Stimulated activated CD8-positive, alpha-beta memory T cell treated with anti-CD3 and anti-CD28 coated beads, Interleukin-15, amount 100 ng/mL, for 48 hours (primary cell): ENCODE measurements at regions not wholly inside any gene's neighbourhood (a gene's known extent, or its start where the extent isn't known, plus 50 kb on each side); places are given as distances from the start of the nearest gene placed in this dataset.

ENCODE experiments used
- DNase-seq, 2 donors: peaks; one replicate each; pipeline ENCODE4 v3.0.0-alpha.2; 2020; ENCODE audit warnings: low read depth in 2 of 2

DNA sequence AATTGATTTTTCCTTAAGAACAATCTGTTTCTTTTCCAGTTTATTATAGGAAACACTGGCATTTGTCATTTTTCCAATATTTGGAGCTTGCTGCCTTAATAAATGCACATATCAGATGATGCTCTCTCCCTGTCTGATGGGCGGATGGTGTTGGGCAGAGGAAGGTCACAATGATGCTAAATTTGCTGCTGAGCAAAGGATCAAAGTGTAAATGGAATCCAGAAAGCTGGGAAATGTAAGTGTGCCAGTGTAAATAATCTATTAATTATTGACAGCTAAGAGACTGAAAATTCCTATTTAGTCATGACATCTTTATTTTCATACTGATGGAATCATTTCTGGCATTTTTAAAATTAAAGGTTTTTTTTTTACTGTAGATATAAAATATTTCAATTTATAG lies 243.2 kb downstream of the PTBP2 start:
- DNase-seq, result no peak

DNA sequence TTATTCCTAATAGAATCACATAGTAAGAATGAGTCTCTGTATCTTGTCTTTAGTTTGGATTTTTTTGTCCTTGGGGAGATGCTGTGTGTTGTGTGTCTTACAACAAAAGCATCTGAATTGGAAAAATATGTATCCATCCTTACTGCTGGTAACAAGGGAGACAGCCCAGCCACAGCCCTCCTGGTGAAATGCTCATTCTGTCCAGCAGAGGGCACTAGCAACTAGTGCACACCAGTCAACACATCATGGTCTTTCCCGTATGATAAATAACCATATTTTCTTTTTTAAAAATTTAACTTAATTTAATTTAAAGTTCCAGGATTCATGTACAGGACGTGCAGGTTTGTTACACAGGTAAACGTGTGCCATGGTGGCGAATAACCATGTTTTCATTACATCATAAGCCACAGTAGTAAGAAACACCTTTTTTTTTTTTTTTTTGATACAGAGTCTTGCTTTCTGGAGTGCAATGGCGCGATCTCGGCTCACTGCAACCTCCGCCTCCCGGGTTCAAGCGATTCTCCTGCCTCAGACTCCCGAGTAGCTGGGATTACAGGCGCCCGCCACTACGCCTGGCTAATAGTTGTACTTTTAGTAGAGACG lies 245.1 kb downstream of the PTBP2 start:
- DNase-seq, result peak; percentile 30 to 43

DNA sequence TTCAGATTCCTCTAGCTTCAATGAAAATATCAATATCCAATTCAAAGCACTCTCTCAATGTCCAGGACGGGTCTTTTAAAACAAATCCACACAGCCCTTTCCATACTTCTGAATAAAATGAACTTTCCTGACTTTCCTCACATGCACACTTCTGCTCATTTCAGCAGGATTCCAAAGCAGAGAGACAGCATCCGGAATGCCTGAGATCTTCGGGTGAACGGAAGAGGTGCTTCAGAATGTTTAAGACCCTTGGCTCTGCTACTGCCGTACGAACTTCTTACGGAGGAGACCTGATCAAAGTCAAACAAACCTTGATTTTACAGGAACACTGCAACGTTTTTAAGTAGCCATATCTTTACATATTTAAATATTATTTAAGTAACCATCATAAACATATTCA lies 245.7 kb downstream of the PTBP2 start:
- DNase-seq, result no peak

DNA sequence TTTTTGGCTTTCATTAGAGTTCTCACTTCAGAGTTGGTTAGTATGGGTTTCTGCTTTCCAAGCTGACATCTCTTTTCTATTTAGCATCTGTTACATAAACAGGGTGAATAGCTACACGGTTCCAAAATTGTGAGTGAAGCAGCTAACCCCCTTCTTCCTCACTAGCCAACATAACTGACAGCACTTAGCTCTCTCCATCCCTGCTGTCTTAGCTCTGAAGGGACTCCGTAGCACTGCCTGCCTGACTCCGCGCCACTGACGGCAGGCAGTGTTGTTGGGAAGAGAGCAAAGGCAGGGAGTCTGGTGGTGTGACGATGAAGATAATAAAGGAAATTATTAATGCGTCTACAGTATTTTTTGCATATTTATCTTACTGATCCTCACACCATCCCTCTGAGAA lies 247.0 kb downstream of the PTBP2 start:
- no peak for DNase-seq

DNA sequence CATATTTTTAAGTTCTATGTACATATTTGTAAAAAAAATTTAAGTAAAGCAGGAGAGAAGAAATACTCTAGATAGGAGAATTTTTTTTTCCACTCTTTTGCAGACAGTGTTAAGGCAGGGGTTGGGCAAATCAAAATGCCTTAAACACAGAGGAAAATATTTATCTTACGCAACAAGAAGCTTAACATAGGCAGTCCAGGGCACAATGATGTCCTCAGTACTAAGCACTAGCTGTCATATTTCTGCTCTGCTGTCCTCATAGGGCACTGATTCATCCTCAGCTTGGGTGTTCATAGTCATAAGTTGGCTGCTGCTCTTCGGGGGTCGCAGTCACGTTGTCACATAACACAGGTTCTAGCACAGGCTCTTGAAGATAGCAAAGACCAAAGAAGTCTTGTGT lies 247.4 kb downstream of the PTBP2 start:
- no peak for DNase-seq

DNA sequence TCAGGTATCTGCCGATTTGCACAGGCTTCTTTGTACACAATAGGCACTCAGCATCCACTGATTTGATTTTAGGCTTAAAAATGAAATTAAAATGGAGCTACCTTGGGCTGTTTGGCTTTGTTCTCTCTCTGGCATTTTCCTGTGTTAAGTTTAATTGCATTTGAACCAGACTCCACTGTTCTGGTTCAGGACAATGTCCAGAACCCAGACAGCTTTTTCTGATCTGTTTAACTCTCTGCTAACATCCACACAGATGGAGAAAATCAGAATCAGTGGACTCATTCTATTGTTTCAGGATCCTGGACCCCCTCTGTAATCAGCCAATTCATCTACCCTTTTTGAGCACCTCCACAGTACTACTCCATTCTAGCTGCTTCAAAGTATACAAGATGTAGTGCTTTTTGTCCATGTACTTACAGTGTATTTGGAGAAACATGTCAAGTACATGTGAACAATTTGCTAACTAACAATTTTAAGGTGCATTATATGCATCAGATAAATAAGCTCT lies 248.1 kb downstream of the PTBP2 start:
- DNase-seq, result no peak

DNA sequence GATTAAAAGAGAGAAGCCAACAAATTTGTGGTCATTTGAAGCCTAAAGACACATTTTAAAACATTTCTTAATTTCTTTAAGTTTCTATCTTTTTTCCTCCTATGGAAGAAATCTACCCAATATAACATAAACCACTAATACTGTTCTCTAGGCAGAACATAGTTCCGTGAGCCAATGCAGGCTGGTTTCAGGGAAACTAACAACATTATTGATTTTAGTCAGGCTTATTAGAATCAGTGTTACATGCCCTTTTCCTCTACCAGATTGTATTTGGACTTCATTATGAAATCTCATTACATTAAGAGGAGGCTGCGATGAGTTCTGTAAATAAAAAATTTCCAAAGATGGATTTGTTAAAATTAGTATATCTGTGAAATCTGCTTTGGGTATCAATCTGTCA lies 249.9 kb downstream of the PTBP2 start:
- DNase-seq, result no peak

DNA sequence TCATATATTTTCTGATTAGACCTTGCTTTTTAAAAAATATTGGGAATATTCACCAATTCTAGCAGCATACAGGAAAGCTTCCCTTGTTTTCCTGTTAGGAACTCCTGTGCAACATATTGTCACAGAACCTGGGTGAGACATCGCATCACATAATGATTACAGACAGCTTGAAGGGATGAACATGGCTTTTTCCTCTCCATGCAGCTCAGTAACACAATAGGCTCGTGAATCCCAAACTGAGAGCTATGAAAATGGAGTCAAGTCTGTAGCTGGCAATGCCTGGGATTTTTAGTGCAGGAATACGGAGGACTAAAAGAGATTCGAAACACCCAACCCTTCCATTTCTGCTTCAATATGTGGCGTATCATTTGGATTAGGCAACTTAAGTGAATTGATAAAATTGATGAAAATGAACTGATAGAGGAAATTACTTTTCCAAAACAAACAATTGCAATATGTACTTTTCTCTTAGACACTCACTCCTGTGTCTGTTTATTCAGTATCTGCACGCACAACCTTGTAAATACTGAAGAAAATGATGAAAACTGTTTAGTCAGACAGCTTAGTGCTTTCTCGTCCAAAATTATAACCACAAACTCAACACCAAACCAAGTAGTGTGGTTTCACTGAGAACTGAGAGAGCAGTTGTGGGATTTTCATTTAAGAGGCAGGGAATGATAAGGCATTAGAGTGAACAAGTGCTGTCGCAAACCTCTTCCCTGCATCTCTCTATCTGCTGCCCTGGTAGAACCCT lies 250.4 kb downstream of the PTBP2 start:
- no peak for DNase-seq

DNA sequence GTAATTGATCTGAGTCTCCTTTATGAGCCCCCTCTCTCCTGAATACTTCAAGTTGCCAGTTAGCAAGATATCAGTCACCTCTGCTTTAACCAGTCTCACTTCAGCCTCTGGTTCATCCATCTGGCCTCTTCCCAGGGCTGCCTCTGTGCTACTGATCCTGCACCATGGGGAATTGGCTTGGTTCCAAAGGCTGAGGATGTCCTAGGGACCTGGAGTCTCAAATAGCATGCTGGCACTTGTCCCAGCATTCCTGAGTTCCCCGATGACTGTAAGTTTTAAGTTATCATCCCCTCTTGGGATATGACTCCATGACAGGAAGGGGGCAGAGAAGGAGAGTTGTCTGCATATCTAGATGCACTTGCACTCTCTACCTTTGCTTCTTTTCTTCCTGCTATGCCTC lies 252.0 kb downstream of the PTBP2 start:
- no peak for DNase-seq

DNA sequence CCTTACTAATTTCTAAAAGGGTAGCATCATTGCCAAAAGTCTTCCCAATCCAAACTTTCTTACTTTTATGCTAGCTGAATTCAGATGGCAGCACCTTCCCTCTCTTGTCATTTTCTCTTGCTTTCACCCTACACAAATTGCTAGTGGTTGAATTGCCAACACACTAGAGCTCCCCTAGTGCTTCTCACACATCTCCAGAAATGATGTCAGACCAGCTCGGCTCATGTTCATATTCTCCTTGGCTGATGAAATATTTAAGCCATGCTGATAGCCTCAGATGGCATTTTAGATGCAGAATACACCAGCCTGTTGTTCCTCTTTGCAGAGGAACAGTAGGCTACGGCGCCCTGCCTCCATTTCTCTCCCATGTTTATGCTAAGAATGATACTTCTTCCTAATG lies 256.9 kb downstream of the PTBP2 start:
- DNase-seq, result no peak

DNA sequence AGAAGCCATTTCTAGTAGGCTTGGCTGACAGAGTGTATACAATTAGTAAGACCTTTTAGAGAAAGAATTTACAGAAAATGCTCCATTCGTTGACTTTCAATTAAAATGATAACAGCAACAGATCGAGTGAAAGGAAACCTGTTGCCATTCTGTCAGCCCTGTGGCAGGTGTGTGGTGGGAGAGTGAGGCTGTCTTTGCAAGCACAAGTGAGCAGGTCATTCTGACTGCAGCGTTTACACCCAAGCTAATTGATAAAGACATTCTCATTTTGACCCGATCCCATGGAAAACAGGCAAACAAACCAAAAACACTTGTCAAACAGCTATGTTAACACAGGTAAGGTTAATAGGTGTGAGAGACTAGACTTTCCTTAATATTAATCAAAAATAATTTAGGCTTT lies 257.3 kb downstream of the PTBP2 start:
- no peak for DNase-seq

DNA sequence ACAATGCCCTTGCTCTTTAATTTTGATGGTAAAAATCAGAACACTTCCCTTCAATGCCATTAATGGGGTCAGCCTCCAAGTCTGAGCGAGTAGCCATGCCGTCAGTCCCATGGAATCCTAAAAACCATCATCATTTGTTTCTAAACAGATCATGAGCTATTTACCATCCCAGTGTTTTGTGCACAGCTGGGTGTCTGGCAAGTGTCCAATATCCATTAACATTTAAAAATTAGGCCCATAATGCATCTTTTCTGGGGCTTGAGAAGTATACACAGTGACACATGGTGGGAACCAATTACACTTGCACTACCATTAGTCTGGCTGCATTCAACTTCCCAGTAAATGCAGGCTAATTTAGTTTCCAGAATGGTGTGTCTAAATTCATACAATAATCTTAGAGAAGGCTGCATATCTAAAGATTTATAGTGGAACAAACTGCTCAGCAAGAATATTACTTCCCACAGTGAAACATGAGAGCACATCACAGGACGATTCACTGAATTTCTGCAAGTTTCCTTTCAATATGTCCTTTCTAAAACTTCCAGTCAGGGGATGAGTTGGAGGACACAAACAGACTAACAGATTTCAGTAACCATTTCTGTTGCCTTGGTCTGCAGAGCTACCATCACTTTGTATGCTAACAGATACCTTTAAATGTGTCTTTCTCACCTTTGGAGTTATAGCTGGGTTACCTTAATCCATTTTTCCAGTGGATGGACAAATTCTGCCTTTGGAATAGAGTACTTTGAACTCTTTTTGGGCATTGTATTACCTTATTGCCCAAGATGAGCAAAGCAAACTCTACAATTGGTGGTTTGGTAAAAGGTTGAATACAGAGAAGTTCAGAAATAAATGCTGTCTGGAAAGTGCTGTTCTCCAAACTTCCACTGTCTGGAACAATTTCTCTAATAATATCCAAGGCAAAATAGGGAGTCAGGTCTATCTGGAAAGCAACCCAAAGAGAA lies 258.0 kb downstream of the PTBP2 start:
- DNase-seq, result no peak

DNA sequence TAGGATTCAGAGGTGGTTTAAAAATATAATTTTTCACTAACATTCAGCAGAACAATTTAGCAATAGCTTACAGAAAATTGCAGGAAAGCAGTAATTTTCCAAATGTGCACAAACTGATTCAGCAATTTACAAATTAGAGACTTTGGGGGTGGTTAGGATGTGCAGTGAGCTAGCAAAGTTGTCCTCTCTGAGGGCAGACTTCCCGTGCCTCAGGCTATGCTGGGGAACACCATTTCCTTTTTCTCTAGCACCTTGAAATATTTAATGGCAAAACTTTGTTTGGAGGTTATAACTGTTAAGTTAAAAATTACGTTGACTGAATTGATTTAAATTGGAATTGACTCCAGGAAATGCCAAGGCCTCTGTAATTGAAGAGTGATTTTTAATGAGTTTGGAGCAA lies 258.9 kb downstream of the PTBP2 start:
- no peak for DNase-seq

DNA sequence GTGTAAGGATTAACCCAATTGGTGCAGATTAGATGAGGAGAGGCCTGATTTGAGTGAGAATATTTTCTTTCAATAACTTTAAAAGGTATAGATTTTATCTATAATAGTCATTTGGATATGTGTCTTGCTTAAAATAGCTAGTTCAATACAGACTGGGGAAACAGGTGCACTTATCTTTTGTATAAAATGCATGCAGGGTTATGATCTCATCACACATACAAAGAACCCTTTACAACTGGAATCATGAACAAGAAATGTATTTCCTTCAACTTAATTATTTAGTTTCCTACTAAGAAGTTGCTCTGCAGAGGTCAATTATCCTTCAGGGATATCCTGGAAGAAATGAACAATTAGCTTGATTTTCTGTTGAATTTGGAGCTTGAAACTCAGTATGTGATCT lies 259.6 kb downstream of the PTBP2 start:
- no peak for DNase-seq

DNA sequence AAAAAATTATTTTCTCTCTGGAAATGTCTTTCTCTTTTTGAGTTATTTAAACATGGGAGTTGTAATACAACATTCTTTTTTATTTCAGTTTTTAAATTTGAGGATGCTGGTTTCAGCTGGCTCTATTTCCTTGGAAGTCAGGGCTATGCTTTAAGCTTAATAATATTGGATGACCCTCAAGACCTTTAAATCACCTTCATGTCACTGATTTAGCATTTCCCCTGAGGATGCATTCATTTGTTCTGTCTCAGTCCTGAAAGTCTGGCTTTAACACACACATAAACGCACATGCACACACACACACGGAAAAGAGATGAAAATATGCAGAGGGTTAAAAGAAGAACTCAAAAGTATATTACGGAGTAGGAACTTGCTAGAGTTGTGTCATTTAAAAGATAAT lies 260.5 kb downstream of the PTBP2 start:
- DNase-seq, result no peak

DNA sequence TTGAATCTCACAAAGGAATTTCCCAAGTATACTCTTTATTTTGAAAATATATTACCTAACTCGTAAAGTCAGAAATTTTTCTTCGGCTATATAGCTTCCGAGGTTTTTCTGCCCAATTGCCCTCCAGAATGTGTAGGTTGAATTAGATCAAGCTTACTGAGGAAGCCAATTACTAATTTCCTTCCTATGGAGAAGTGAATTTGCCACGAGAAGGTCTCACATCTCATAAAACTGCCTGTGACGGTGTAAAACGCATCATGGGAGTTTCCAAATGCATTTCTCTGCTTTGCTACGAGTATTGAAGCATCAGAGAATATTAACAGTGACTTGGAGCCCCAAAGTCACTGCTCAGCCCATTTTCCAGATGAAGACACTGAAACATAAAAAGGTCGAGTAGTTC lies 262.3 kb downstream of the PTBP2 start:
- DNase-seq, result no peak

DNA sequence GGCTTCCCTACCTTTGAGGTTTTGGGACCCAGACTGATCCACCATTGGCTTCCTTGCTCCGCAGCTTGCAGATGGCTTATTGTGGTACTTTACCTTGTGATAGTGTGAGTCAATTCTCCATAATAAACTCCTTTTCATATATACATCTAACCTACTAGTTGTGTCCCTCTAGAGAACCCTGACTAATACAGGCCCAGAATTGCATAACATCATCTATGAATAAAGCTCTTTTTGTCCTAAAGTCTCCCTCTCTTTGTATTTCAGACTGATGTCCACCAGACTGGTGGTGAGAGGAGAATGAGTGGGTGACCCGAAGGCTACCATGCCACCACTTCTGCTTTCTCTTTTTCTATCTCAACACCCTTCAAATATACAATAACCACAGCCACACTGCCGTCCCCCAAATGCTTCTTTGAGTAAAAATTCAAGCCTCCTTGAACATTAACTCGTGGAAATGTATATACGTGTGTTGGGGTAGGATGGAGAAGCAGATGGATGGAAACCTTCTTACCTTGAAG lies 265.7 kb downstream of the PTBP2 start:
- no peak for DNase-seq

DNA sequence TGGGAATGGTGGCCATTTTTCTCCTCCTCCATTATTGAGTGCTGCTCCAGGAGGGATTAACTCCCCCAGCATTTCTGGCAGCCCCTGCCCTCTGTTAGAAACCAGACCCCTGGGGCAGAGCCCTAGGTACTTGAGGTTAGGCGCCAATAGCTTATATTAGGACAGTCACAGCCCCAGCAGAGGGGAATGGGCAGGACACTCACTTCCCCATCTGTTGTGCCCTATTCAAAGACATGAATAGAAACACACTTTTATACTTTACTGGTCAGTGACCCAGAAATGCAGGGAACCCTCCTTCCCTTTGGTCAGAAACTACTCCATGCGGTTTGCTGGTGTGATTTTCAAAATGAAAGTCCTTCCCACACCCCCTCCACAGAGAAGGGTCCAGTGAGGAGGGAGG lies 267.7 kb downstream of the PTBP2 start:
- no peak for DNase-seq

DNA sequence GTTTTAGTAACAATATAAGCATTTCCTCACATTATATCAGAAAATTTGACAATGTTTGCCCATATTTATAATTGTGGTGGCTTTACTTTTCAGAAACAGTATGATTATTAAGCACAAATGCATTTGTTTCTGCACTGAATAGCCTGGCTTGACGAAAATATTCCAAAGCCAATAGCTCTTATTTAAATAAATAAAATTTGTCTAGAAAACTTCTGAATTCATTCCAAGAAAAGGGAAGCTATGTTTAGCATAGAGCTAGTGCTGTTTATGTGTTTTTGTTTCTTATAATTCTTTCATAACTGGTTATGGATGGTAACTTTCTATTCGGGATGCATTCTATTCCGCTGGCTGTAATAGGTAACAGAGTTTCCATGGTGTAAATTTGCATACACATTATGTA lies 268.6 kb downstream of the PTBP2 start:
- no peak for DNase-seq

DNA sequence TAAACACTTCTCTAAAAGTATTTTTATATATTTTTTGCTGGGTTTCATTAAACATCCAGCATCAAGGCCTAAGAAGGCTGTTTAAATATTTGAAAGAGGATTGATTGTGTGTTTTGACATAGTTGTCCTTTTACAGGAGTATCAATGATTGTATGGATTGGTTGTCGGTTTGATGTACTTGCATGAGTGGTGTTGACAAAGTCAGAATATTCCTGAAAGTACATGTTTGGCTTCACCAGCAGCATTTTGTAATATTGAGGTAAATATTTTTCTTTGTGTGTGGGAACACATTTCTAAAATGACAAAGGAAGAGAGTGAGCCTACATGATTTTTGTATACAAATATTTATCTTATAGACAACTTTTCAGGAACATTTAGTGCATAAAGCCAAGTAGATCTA lies 269.7 kb downstream of the PTBP2 start:
- DNase-seq, result no peak

DNA sequence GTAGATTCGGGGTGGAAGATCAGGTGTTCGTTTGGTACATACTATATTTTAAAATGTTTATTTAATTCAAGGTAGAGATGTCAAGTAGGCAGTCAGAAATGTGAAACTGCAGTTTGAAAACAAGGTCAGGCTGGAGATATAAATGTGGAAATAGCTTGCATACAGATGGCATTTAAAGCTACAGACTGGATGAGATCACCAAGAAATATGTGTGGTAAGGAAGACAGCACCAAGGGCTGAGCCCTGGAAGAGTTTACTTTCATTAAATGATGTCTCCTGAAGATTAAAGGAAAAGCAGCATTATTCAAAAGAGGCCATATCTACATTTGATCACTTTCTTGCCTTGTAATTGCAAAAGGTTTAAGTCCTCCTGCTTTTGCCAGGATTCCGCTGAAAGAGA lies 271.3 kb downstream of the PTBP2 start:
- DNase-seq, result no peak

DNA sequence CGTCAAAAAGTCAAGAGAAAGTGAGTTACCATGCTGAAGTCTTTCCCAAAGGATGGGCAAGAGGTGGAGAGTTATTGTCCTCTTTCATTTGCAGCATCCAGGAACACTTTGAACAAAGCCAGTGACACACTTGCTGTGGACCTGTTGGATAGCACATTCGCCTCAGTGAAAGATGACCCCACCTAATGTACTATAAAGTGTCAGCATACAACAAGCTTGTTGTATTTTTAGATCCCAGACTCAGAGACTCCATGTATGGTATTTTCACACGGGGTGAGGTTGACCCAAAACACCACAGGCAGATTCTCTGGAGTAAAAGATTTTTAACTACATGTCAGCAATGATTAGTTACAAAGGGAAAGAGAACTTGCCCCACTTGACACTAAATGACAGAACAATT lies 273.8 kb downstream of the PTBP2 start:
- no peak for DNase-seq
